H9 (cell line): ENCODE measurements at regions not wholly inside any gene's neighbourhood (a gene's known extent, or its start where the extent isn't known, plus 50 kb on each side); places are given as distances from the start of the nearest gene placed in this dataset.

Source experiments
- DNase-seq: peaks from one replicate; pipeline ENCODE4 v3.0.0-alpha.2; 2017
- H2AFZ ChIP-seq: one replicate; pipeline ENCODE4 v1.6.1; 2013; ENCODE audit warnings: mild to moderate bottlenecking, low read length, control low read depth, moderate library complexity
- H2AK5ac ChIP-seq: 2 replicates; pipeline ENCODE4 v1.6.1; 2013; ENCODE audit warnings: low read length, control low read depth, mixed read lengths; ENCODE audit not compliant: insufficient read length
- H2BK120ac ChIP-seq: one replicate; pipeline ENCODE4 v1.6.1; 2013; ENCODE audit warnings: low read depth, mild to moderate bottlenecking, low read length, control low read depth, inconsistent platforms; ENCODE audit not compliant: poor library complexity, severe bottlenecking
- H2BK12ac ChIP-seq: 2 replicates; pipeline ENCODE4 v1.6.1; 2013; ENCODE audit warnings: low read length, control low read depth, mixed read lengths, low read depth; ENCODE audit not compliant: insufficient read length
- H2BK15ac ChIP-seq: 2 replicates; pipeline ENCODE4 v1.6.1; 2013; ENCODE audit warnings: low read depth, low read length, control low read depth
- H2BK20ac ChIP-seq: one replicate; pipeline ENCODE4 v1.6.1; 2013; ENCODE audit warnings: low read depth, mild to moderate bottlenecking, low read length, control low read depth, inconsistent platforms; ENCODE audit not compliant: poor library complexity, severe bottlenecking
- H2BK5ac ChIP-seq: 2 replicates; pipeline ENCODE4 v1.6.1; 2013; ENCODE audit warnings: low read length, control low read depth, mixed read lengths; ENCODE audit not compliant: insufficient read length
- H3K14ac ChIP-seq: 2 replicates; pipeline ENCODE4 v1.6.1; 2013; ENCODE audit warnings: low read length, control low read depth; ENCODE audit not compliant: insufficient read depth
- H3K18ac ChIP-seq: 2 replicates; pipeline ENCODE4 v1.6.1; 2013; ENCODE audit warnings: low read depth, mild to moderate bottlenecking, mixed read lengths, low read length, control low read depth; ENCODE audit not compliant: insufficient read length
- H3K23ac ChIP-seq: 2 replicates; pipeline ENCODE4 v1.6.1; 2013; ENCODE audit warnings: low read length, control low read depth, mixed read lengths, low read depth; ENCODE audit not compliant: insufficient read length
- H3K23me2 ChIP-seq: 2 replicates; pipeline ENCODE4 v1.6.1; 2013; ENCODE audit warnings: low read depth, mild to moderate bottlenecking, mixed read lengths, low read length, control low read depth; ENCODE audit not compliant: insufficient read length, poor library complexity, severe bottlenecking
- H3K27ac ChIP-seq: 2 replicates; pipeline ENCODE4 v1.5.1; 2013; ENCODE audit warnings: low read length, control low read depth, mixed read lengths, low read depth; ENCODE audit not compliant: insufficient read length
- H3K27me3 ChIP-seq: 2 replicates; pipeline ENCODE4 v1.6.1; 2013; ENCODE audit warnings: low read length, control low read depth, inconsistent platforms; ENCODE audit not compliant: insufficient read depth
- H3K4ac ChIP-seq: 2 replicates; pipeline ENCODE4 v1.6.1; 2013; ENCODE audit warnings: low read depth, mild to moderate bottlenecking, control low read depth, inconsistent platforms, low read length, moderate library complexity
- H3K4me1 ChIP-seq: 2 replicates; pipeline ENCODE4 v1.6.1; 2013; ENCODE audit warnings: low read length, control low read depth, inconsistent platforms; ENCODE audit not compliant: insufficient read depth
- H3K4me2 ChIP-seq: 2 replicates; pipeline ENCODE4 v1.6.1; 2013; ENCODE audit warnings: low read length, control low read depth, mixed read lengths; ENCODE audit not compliant: insufficient read length, insufficient read depth
- H3K56ac ChIP-seq: 2 replicates; pipeline ENCODE4 v1.6.1; 2013; ENCODE audit warnings: low read depth, mild to moderate bottlenecking, mixed read lengths, low read length, control low read depth; ENCODE audit not compliant: insufficient read length
- H3K79me1 ChIP-seq: 2 replicates; pipeline ENCODE4 v1.6.1; 2013; ENCODE audit warnings: low read depth, mild to moderate bottlenecking, moderate library complexity, low read length, control low read depth, inconsistent platforms; ENCODE audit not compliant: insufficient read depth, poor library complexity, severe bottlenecking
- H3K79me2 ChIP-seq: 2 replicates; pipeline ENCODE4 v1.6.1; 2013; ENCODE audit warnings: low read length, control low read depth, inconsistent platforms; ENCODE audit not compliant: insufficient read depth
- H3K9ac ChIP-seq: 2 replicates; pipeline ENCODE4 v1.6.1; 2013; ENCODE audit warnings: low read length, control low read depth, mixed read lengths; ENCODE audit not compliant: insufficient read length; ENCODE audit errors: extremely low read depth
- H3K9me3 ChIP-seq: one replicate; pipeline ENCODE4 v1.6.1; 2013; ENCODE audit warnings: low read depth, low read length, inconsistent platforms; ENCODE audit not compliant: control insufficient read depth
- H3T11ph ChIP-seq: one replicate; pipeline ENCODE4 v1.6.1; 2013; ENCODE audit warnings: mild to moderate bottlenecking, low read length, control low read depth, inconsistent platforms
- H4K20me1 ChIP-seq: one replicate; pipeline ENCODE4 v1.6.1; 2013; ENCODE audit not compliant: control insufficient read depth, insufficient read length, insufficient read depth
- H4K5ac ChIP-seq: 2 replicates; pipeline ENCODE4 v1.6.1; 2013; ENCODE audit warnings: low read depth, mild to moderate bottlenecking, mixed read lengths, low read length, control low read depth; ENCODE audit not compliant: insufficient read length
- H4K8ac ChIP-seq: replicated peaks from 2 replicates; pipeline ENCODE4 v1.6.1; 2013; ENCODE audit warnings: low read length, control low read depth, mixed read lengths, low read depth; ENCODE audit not compliant: insufficient read length
- H4K91ac ChIP-seq: 2 replicates; pipeline ENCODE4 v1.6.1; 2013; ENCODE audit warnings: low read depth, mild to moderate bottlenecking, moderate library complexity, mixed read lengths, low read length, control low read depth; ENCODE audit not compliant: insufficient read length
- H3K27ac Mint-ChIP-seq, 3 experiments: 2 replicates in 2 of 3; 3 replicates in 1 of 3; pipeline ENCODE4 v1.8.0; 2020 to 2021; ENCODE audit warnings: mixed read lengths in 3 of 3, mild to moderate bottlenecking in 1 of 3, moderate library complexity in 1 of 3
- H3K27me3 Mint-ChIP-seq: 2 replicates; pipeline ENCODE4 v1.8.0; 2021; ENCODE audit warnings: low read depth, mild to moderate bottlenecking, moderate library complexity, mixed read lengths
- H3K36me3 Mint-ChIP-seq, 3 experiments: 2 replicates in 2 of 3; 3 replicates in 1 of 3; pipeline ENCODE4 v1.8.0; 2020 to 2021; ENCODE audit warnings: low read depth in 3 of 3, mixed read lengths in 3 of 3; ENCODE audit not compliant: insufficient read depth in 1 of 3
- H3K4me1 Mint-ChIP-seq, 2 experiments: 2 replicates each; pipeline ENCODE4 v1.8.0; 2020; ENCODE audit warnings: mixed read lengths in 2 of 2
- H3K4me3 Mint-ChIP-seq, 2 experiments: 2 replicates in 1 of 2; 3 replicates in 1 of 2; pipeline ENCODE4 v1.8.0; 2020 to 2021; ENCODE audit warnings: mild to moderate bottlenecking in 2 of 2, mixed read lengths in 2 of 2, moderate library complexity in 1 of 2
- H3K9me3 Mint-ChIP-seq, 2 experiments: 2 replicates in 1 of 2; 3 replicates in 1 of 2; pipeline ENCODE4 v1.8.0; 2020; ENCODE audit warnings: mild to moderate bottlenecking in 2 of 2, mixed read lengths in 2 of 2, moderate library complexity in 1 of 2
- CTCF ChIP-seq: fragments of 200-600 bp; sonication (generic); conservative IDR thresholded peaks from 3 replicates; pipeline ENCODE4 v1.8.0; 2021; ENCODE audit warnings: antibody characterized with exemption, mild to moderate bottlenecking
- WGBS: extraction: QIAGEN DNeasy Blood & Tissue Kit; methylation state at CpG from one replicate; pipeline ENCODE4 v1.1.7; 2013; ENCODE audit warnings: missing lambda C conversion rate, low lambda C conversion rate, mixed read lengths; ENCODE audit not compliant: insufficient read length; ENCODE audit errors: extremely low coverage; 5-methylcytosine and 5-hydroxymethylcytosine counted together

GRCh38 chr6:67698534-67698933, 936.5 kb upstream of the ADGRB3 start:
- H3K9ac ChIP-seq, result no peak overlapping the region
- no peak overlapping the region for H3K4me2 ChIP-seq
- H3K56ac ChIP-seq, result no peak overlapping the region
- H3K27me3 Mint-ChIP-seq, result no peaks in the 10 kb centered on the region
- no peak overlapping the region for H3K4ac ChIP-seq
- no peak overlapping the region for H2BK120ac ChIP-seq
- H2BK5ac ChIP-seq, result no peak overlapping the region
- H2BK15ac ChIP-seq, result no peak overlapping the region
- no peak overlapping the region for H4K91ac ChIP-seq
- no peak overlapping the region for H3K18ac ChIP-seq
- no peak overlapping the region for H4K5ac ChIP-seq
- H3K27me3 ChIP-seq, result no peaks in the 10 kb centered on the region
- no peaks in the 10 kb centered on the region for H3K9me3 ChIP-seq
- no peak overlapping the region for H3K14ac ChIP-seq
- no peaks in the 10 kb centered on the region for H3K9me3 Mint-ChIP-seq
- H3K23ac ChIP-seq, result no peak overlapping the region
- H2AK5ac ChIP-seq, result no peak overlapping the region
- no peaks in the 10 kb centered on the region for H3K4me1 ChIP-seq
- H4K8ac ChIP-seq, result no peak overlapping the region
- no peaks in the 10 kb centered on the region for H3K79me1 ChIP-seq
- H3K4me1 Mint-ChIP-seq, result no peaks in the 10 kb centered on the region
- no CpG with 5 or more reads among the region's 4 CpGs for WGBS
- no peak overlapping the region for H3K4me3 Mint-ChIP-seq
- no peaks in the 10 kb centered on the region for H4K20me1 ChIP-seq
- no peak for DNase-seq
- H2BK20ac ChIP-seq, result no peak overlapping the region
- H2AFZ ChIP-seq, result no peak overlapping the region
- H3T11ph ChIP-seq, result no peak overlapping the region
- TF ChIP-seq CTCF, result no peak
- no peak overlapping the region for H3K27ac ChIP-seq
- no peaks in the 10 kb centered on the region for H3K36me3 Mint-ChIP-seq
- no peaks in the 10 kb centered on the region for H3K79me2 ChIP-seq
- no peak overlapping the region for H2BK12ac ChIP-seq
- no peak overlapping the region for H3K27ac Mint-ChIP-seq
- no peaks in the 10 kb centered on the region for H3K23me2 ChIP-seq
